HCT116 (cell line): ENCODE measurements at regions not wholly inside any gene's neighbourhood (a gene's known extent, or its start where the extent isn't known, plus 50 kb on each side); places are given as distances from the start of the nearest gene placed in this dataset.

ENCODE experiments used
- EZH2 ChIP-seq: fragments of 200-600 bp; sonication (generic); IDR thresholded peaks from 2 replicates; pipeline ENCODE4 v1.6.1; 2017; ENCODE audit warnings: antibody characterized with exemption, mixed run types
- YY1 ChIP-seq: IDR thresholded peaks from 2 replicates; pipeline ENCODE4 v1.6.1; 2011; ENCODE audit warnings: low read length, low read depth, moderate library complexity, mild to moderate bottlenecking; ENCODE audit not compliant: insufficient replicate concordance; ENCODE audit errors: extremely low read depth
- TF ChIP-seq, protein P1 (sequence below): IDR thresholded peaks from 2 replicates; pipeline ENCODE4 v1.6.1; 2012
- TF ChIP-seq, protein P2 (sequence below), 3 experiments: fragments of 200-600 bp in 1 of 3; sonication (generic) in 1 of 3; IDR thresholded peaks in 2 of 3; conservative IDR thresholded peaks in 1 of 3; 2 replicates each; pipeline ENCODE4 v1.5.1; 2012 to 2017; ENCODE audit warnings: low read depth in 2 of 3, low read length in 2 of 3, antibody characterized with exemption in 1 of 3, borderline replicate concordance in 1 of 3, control low read depth in 1 of 3, mild to moderate bottlenecking in 1 of 3, mixed read lengths in 1 of 3, mixed run types in 1 of 3, moderate library complexity in 1 of 3; ENCODE audit not compliant: insufficient read depth in 1 of 3

DNA sequence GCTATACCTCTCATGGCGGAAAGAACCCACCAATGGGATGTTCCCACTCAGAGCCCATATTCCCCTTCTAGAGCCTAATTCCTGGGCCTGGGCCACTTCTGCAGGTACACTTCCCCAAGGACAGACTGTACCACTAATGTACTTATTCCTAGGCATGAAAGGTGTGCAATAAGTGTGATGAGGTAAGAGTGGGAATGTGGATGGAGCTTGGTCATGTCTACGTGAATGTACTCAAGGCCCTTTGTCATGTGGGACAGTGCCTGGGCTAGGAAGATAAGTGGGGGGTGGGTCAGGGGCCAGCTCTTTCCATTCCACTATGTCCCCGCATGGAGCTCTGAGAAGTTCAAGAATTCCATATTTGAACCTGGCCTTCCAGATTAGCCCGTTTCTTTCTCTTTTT lies 63.4 kb upstream of the FUT8 start:
- TF ChIP-seq, protein P1, sequence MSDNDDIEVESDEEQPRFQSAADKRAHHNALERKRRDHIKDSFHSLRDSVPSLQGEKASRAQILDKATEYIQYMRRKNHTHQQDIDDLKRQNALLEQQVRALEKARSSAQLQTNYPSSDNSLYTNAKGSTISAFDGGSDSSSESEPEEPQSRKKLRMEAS: no peak
- TF ChIP-seq, protein P2, sequence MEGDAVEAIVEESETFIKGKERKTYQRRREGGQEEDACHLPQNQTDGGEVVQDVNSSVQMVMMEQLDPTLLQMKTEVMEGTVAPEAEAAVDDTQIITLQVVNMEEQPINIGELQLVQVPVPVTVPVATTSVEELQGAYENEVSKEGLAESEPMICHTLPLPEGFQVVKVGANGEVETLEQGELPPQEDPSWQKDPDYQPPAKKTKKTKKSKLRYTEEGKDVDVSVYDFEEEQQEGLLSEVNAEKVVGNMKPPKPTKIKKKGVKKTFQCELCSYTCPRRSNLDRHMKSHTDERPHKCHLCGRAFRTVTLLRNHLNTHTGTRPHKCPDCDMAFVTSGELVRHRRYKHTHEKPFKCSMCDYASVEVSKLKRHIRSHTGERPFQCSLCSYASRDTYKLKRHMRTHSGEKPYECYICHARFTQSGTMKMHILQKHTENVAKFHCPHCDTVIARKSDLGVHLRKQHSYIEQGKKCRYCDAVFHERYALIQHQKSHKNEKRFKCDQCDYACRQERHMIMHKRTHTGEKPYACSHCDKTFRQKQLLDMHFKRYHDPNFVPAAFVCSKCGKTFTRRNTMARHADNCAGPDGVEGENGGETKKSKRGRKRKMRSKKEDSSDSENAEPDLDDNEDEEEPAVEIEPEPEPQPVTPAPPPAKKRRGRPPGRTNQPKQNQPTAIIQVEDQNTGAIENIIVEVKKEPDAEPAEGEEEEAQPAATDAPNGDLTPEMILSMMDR (IDR thresholded peaks at IDR 0.05 in 2 of 3, conservative IDR thresholded peaks at IDR 0.05 in 1 of 3; ENCODE audit: borderline replicate concordance in 1 of 3, insufficient read depth in 1 of 3, low read depth in 2 of 3, low read length in 2 of 3): no peak
- TF ChIP-seq EZH2 (no peak), YY1 (no peak)
